K562 (cell line): ENCODE measurements at regions not wholly inside any gene's neighbourhood (a gene's known extent, or its start where the extent isn't known, plus 50 kb on each side); places are given as distances from the start of the nearest gene placed in this dataset.

Source experiments
- ATAC-seq: fragments of 200-7000 bp; cut with Tn5 transposase; 3 replicates; pipeline ENCODE4 v1.9.1; 2020; ENCODE audit warnings: moderate library complexity
- BruUV-seq: library from RNA; stranded (reverse); fragments of 400-500 nt; replicated peaks from 2 replicates; lab custom pipeline; 2021; lab: Mats Ljungman, UMichigan
- CTCF ChIA-PET: fragments of 300-600 bp; formaldehyde crosslinking; extraction: SDS; loops from one replicate; lab custom pipeline; 2021; ENCODE audit warnings: low intra/inter-chr PET ratio; lab: Yijun Ruan, JAX
- POLR2A ChIA-PET: fragments of 300-600, 350-650 bp; sonication (Branson Sonifier 250); formaldehyde crosslinking; extraction: SDS; loops from one replicate; lab custom pipeline; 2021; ENCODE audit warnings: antibody characterized with exemption, inconsistent platforms; lab: Yijun Ruan, JAX
- DNase-seq, 4 experiments: peaks; one replicate each; pipeline versions ENCODE4 v3.0.0 to v3.0.0-alpha.2; 2011 to 2018; ENCODE audit warnings: low spot score in 3 of 4, mixed read lengths in 3 of 4; ENCODE audit errors: extremely low read depth in 1 of 4
- FAIRE-seq: peaks from 2 replicates; lab custom pipeline; 2011; peaks lifted over from hg19 to GRCh38; lab: Jason Lieb, UNC
- H2AFZ ChIP-seq: 2 replicates; pipeline ENCODE4 v1.6.0; 2011; ENCODE audit warnings: low read depth, low read length, control low read depth, inconsistent platforms
- H3K27ac ChIP-seq: fragments of 200-600 bp; 3 replicates; pipeline ENCODE4 v1.8.0; 2011; ENCODE audit warnings: low read depth, mild to moderate bottlenecking, control low read depth, inconsistent platforms, low read length, moderate library complexity, mixed read lengths; ENCODE audit errors: extremely low read depth
- H3K27me3 ChIP-seq, 2 experiments: fragments of 300-600 bp in 1 of 2; 2 replicates in 1 of 2; 3 replicates in 1 of 2; pipeline versions ENCODE4 v1.6.0 to v1.8.0; 2011; ENCODE audit warnings: inconsistent platforms in 2 of 2, low read length in 2 of 2, mild to moderate bottlenecking in 1 of 2, mixed read lengths in 1 of 2, moderate library complexity in 1 of 2; ENCODE audit not compliant: control insufficient read depth in 2 of 2, insufficient read depth in 2 of 2
- H3K36me3 ChIP-seq: fragments of 300-600 bp; 3 replicates; pipeline ENCODE4 v1.8.0; 2011; ENCODE audit warnings: mild to moderate bottlenecking, low read length, inconsistent platforms; ENCODE audit not compliant: control insufficient read depth, insufficient read depth
- H3K4me1 ChIP-seq, 2 experiments: fragments of 200-600 bp in 1 of 2; replicated peaks in 1 of 2; 2 replicates in 1 of 2; 3 replicates in 1 of 2; pipeline versions ENCODE4 v1.5.1 to v1.8.0; 2011; ENCODE audit warnings: inconsistent platforms in 2 of 2, low read length in 2 of 2, mild to moderate bottlenecking in 1 of 2, mixed read lengths in 1 of 2, moderate library complexity in 1 of 2; ENCODE audit not compliant: control insufficient read depth in 2 of 2, insufficient read depth in 2 of 2
- H3K4me2 ChIP-seq: 2 replicates; pipeline ENCODE4 v1.6.1; 2011; ENCODE audit warnings: low read length, control low read depth, inconsistent platforms, mixed read lengths; ENCODE audit not compliant: insufficient read depth
- H3K4me3 ChIP-seq: fragments of 200-600 bp; sonication (generic), shearing (Covaris generic); 2 replicates; pipeline ENCODE4 v1.5.1; 2016; ENCODE audit warnings: control low read depth, inconsistent platforms
- H3K79me2 ChIP-seq: fragments of 200-600 bp; 3 replicates; pipeline ENCODE4 v1.8.0; 2011; ENCODE audit warnings: low read length, inconsistent platforms; ENCODE audit not compliant: control insufficient read depth, insufficient read depth
- H3K9ac ChIP-seq, 2 experiments: 2 replicates each; pipeline versions ENCODE4 v1.6.0 to v1.6.1; 2011; ENCODE audit warnings: low read depth in 2 of 2, low read length in 2 of 2, control low read depth in 1 of 2, inconsistent platforms in 1 of 2, mild to moderate bottlenecking in 1 of 2, mixed read lengths in 1 of 2; ENCODE audit not compliant: insufficient read depth in 1 of 2
- H3K9me1 ChIP-seq: one replicate; pipeline ENCODE4 v1.6.0; 2011; ENCODE audit warnings: inconsistent platforms, mild to moderate bottlenecking, low read length, moderate library complexity; ENCODE audit not compliant: control insufficient read depth, insufficient read depth
- H3K9me3 ChIP-seq: replicated peaks from 2 replicates; pipeline ENCODE4 v1.5.1; 2011; ENCODE audit warnings: low read depth, low read length, inconsistent platforms; ENCODE audit not compliant: control insufficient read depth, insufficient read depth
- H4K20me1 ChIP-seq: replicated peaks from 2 replicates; pipeline ENCODE4 v1.6.1; 2011; ENCODE audit warnings: low read length, inconsistent platforms, mixed read lengths; ENCODE audit not compliant: control insufficient read depth, insufficient read depth
- WGBS: fragments of 100-300 bp; shearing (Covaris generic); methylation state at CpG from one replicate; pipeline ENCODE4 v1.1.6; 2016; ENCODE audit warnings: low coverage, mixed read lengths; ENCODE audit not compliant: insufficient coverage; ENCODE audit errors: missing lambda C conversion rate; 5-methylcytosine and 5-hydroxymethylcytosine counted together
- in situ Hi-C: fragments of 300-500 bp; cut with MboI; formaldehyde crosslinking; loops from 4 replicates; pipeline ENCODE4 v1.15.0; 2018; ENCODE audit warnings: inconsistent platforms, mixed read lengths
- intact Hi-C: fragments of 100-400 bp; cut with micrococcal nuclease; formaldehyde crosslinking; loops from 2 replicates; pipeline ENCODE4 v1.14.2; 2022
- TF ChIP-seq, protein P1 (sequence below), 2 experiments: fragments of 450-650 bp; IDR thresholded peaks; 2 replicates each; pipeline ENCODE4 v1.6.1; 2016; ENCODE audit warnings: mild to moderate bottlenecking in 2 of 2, borderline replicate concordance in 1 of 2, low read depth in 1 of 2, moderate library complexity in 1 of 2

DNA sequence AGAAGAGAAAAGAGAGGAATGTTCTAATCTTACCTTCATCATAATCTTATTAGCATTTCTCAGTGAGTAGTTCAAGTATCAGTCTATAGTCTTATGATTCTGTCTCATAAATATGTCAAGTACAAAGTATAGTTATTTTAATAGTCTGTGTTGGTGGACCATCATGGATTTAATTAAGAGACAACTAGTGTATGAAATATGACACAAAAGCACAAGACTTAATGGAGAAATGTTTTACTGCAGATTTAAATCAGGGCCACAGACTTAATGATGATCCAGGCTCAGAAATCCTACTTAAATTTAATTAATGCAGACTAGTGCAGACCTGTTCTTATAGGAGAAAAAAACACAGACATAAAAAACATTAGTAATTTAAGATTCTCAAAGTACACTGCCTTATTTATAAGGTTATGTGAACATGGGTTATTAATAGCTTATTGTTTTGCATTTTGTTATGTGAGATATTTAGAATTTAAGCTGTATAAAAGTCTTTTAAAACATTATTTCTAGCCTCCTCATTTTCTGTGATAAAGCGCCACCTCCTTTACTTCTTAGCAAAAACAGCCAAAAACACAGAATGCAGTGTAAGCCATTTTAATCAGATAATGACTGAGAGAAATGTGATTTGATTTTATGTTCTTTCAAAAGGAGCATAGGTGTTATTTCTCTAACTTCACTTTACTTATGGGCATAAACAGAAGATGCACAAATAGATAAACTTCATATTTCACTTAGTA is 255.0 kb upstream of the SNX7 start:
- POLR2A ChIA-PET: no interaction called here
- no peak overlapping the region for H3K9ac ChIP-seq
- no peak overlapping the region for H2AFZ ChIP-seq
- ATAC-seq (no peak), FAIRE-seq (no peak), DNase-seq (no peak)
- 0% methylated on average over 1 of the region's 1 CpG for WGBS
- H3K36me3 ChIP-seq: no peaks in the 10 kb centered on the region
- no TSS peak for BruUV-seq
- no peak overlapping the region for H3K4me3 ChIP-seq
- CTCF ChIA-PET: no interaction called here
- H3K27me3 ChIP-seq: no peaks in the 10 kb centered on the region
- H3K4me1 ChIP-seq: no peaks in the 10 kb centered on the region
- H3K4me2 ChIP-seq: no peak overlapping the region
- TF ChIP-seq, protein P1, sequence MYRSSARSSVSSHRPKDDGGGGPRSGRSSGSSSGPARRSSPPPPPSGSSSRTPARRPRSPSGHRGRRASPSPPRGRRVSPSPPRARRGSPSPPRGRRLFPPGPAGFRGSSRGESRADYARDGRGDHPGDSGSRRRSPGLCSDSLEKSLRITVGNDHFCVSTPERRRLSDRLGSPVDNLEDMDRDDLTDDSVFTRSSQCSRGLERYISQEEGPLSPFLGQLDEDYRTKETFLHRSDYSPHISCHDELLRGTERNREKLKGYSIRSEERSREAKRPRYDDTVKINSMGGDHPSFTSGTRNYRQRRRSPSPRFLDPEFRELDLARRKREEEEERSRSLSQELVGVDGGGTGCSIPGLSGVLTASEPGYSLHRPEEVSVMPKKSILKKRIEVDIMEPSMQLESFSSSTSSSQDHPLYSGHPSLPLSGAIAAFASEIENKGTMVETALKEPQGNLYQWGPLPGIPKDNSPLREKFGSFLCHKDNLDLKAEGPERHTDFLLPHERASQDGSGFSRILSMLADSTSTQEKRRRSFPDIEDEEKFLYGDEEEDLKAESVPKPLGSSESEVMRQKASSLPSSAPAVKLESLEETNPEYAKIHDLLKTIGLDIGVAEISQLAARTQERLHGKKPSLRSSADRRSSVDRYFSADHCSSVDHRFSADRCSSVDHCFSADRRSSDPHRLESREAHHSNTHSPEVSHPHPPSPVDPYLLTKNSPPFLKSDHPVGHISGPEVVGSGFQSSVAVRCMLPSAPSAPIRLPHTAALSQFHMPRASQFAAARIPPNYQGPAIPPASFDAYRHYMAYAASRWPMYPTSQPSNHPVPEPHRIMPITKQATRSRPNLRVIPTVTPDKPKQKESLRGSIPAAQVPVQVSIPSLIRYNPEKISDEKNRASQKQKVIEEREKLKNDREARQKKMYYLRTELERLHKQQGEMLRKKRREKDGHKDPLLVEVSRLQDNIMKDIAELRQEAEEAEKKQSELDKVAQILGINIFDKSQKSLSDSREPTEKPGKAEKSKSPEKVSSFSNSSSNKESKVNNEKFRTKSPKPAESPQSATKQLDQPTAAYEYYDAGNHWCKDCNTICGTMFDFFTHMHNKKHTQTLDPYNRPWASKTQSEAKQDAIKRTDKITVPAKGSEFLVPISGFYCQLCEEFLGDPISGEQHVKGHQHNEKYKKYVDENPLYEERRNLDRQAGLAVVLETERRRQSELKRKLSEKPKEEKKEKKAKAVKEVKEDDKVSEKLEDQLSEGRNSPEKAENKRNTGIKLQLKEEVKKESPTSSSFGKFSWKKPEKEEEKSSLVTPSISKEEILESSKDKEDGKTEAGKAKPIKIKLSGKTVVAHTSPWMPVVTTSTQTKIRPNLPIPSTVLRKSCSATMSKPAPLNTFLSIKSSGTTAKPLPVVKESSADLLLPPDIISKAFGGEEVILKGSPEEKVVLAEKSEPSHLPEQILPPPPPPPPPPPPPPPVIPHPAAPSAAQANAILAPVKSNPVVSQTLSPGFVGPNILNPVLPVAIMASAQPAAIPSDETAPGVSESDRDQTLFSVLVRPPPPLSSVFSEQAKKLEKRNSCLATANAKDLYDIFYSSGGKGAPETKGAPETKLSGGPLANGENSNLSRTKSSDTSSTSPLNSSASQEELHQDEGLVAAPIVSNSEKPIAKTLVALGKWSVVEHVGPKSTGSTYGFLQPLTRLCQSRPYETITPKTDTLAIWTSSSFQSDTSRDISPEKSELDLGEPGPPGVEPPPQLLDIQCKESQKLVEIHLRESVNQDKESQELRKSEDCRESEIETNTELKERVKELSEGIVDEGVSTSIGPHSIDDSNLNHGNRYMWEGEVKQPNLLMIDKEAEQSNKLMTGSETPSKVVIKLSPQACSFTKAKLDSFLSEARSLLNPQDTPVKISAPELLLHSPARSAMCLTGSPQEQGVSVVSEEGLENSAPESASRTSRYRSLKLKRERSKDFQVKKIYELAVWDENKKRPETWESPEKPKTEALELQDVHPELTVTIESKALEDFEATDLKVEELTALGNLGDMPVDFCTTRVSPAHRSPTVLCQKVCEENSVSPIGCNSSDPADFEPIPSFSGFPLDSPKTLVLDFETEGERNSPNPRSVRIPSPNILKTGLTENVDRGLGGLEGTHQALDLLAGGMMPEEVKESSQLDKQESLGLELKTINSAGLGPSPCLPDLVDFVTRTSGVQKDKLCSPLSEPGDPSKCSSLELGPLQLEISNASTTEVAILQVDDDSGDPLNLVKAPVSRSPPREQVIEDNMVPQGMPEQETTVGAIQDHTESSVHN (IDR thresholded peaks at IDR 0.05; ENCODE audit: borderline replicate concordance in 1 of 2, low read depth in 1 of 2): no peak
- H3K79me2 ChIP-seq: no peaks in the 10 kb centered on the region
- H4K20me1 ChIP-seq: no peaks in the 10 kb centered on the region
- no peaks in the 10 kb centered on the region for H3K9me1 ChIP-seq
- no peaks in the 10 kb centered on the region for H3K9me3 ChIP-seq
- intact Hi-C loops (no loop called here), in situ Hi-C loops (no loop called here)
- H3K27ac ChIP-seq: no peak overlapping the region
